Gastroesophageal sphincter (tissue), 3 donors: ENCODE measurements at regions not wholly inside any gene's neighbourhood (a gene's known extent, or its start where the extent isn't known, plus 50 kb on each side); places are given as distances from the start of the nearest gene placed in this dataset.

ENCODE experiments used
- CTCF ChIP-seq, 4 experiments: fragments of 200-600 bp in 2 of 4; fragments of 450-650 bp in 2 of 4; sonication (generic) in 1 of 4; IDR thresholded peaks; one replicate each; pipeline ENCODE4 v1.5.1; 2017 to 2019; ENCODE audit warnings: antibody characterized with exemption in 4 of 4, mild to moderate bottlenecking in 2 of 4, moderate library complexity in 2 of 4
- POLR2A ChIP-seq, 2 donors: fragments of 450-650 bp; IDR thresholded peaks; one replicate each; pipeline ENCODE4 v1.6.1; 2017; ENCODE audit warnings: antibody characterized with exemption in 2 of 2, mild to moderate bottlenecking in 2 of 2, moderate library complexity in 1 of 2

- TF ChIP-seq POLR2A (IDR thresholded peaks at IDR 0.05) (no peak), CTCF (IDR thresholded peaks at IDR 0.05) (no peak)
Observed at GRCh38 chr5:30152431-30152830, 1041.1 kb upstream of the CDH6 start.
